H1 (cell line): ENCODE measurements at regions not wholly inside any gene's neighbourhood (a gene's known extent, or its start where the extent isn't known, plus 50 kb on each side); places are given as distances from the start of the nearest gene placed in this dataset.

Source experiments
- CTCF ChIA-PET: fragments of 300-600 bp; sonication (Branson Sonifier 250); formaldehyde crosslinking; loops from one replicate; lab custom pipeline; 2021; ENCODE audit not compliant: partially characterized antibody; lab: Charles Lee
- POLR2A ChIA-PET: fragments of 300-600 bp; sonication (Branson Sonifier 250); formaldehyde crosslinking; loops from one replicate; lab custom pipeline; 2021; ENCODE audit warnings: inconsistent platforms; ENCODE audit not compliant: partially characterized antibody; lab: Charles Lee
- DNase-seq, 2 experiments: peaks; one replicate each; pipeline versions ENCODE4 v3.0.0 to v3.0.0-alpha.2; 2010 to 2022; ENCODE audit warnings: low spot score in 2 of 2, low read depth in 1 of 2, mixed read lengths in 1 of 2
- FAIRE-seq: peaks from 2 replicates; lab custom pipeline; 2011; peaks lifted over from hg19 to GRCh38; lab: Jason Lieb, UNC
- H2AFZ ChIP-seq: 2 replicates; pipeline ENCODE4 v1.8.1; 2012; ENCODE audit warnings: low read length, inconsistent platforms
- H2AK5ac ChIP-seq: 2 replicates; pipeline ENCODE4 v1.6.1; 2013; ENCODE audit warnings: low read depth, low read length
- H2BK120ac ChIP-seq: replicated peaks from 2 replicates; pipeline ENCODE3; 2013; ENCODE audit warnings: low read depth, low read length, inconsistent platforms
- H2BK12ac ChIP-seq: 2 replicates; pipeline ENCODE4 v1.6.1; 2013; ENCODE audit warnings: low read depth, low read length
- H2BK15ac ChIP-seq: 2 replicates; pipeline ENCODE4 v1.6.1; 2013; ENCODE audit warnings: low read length
- H2BK20ac ChIP-seq: 2 replicates; pipeline ENCODE4 v1.6.1; 2013; ENCODE audit warnings: low read length
- H2BK5ac ChIP-seq: 2 replicates; pipeline ENCODE4 v1.6.1; 2013; ENCODE audit warnings: low read depth, low read length
- H3K14ac ChIP-seq: 2 replicates; pipeline ENCODE4 v1.6.1; 2013; ENCODE audit warnings: inconsistent platforms; ENCODE audit not compliant: insufficient read length
- H3K18ac ChIP-seq: 2 replicates; pipeline ENCODE4 v1.6.1; 2013; ENCODE audit warnings: low read length; ENCODE audit errors: extremely low read depth
- H3K23ac ChIP-seq: 2 replicates; pipeline ENCODE4 v1.6.1; 2013; ENCODE audit warnings: inconsistent platforms; ENCODE audit not compliant: insufficient read length
- H3K23me2 ChIP-seq: 2 replicates; pipeline ENCODE4 v1.6.1; 2013; ENCODE audit warnings: low read depth, low read length
- H3K27ac ChIP-seq: 2 replicates; pipeline ENCODE4 v1.6.1; 2011; ENCODE audit warnings: low read depth, low read length, inconsistent platforms
- H3K27me3 ChIP-seq, 4 experiments: replicated peaks in 1 of 4; 1 replicate in 1 of 4; 2 replicates in 3 of 4; pipeline versions ENCODE4 v1.6.1 to v1.8.1; 2011 to 2013; ENCODE audit warnings: low read length in 3 of 4, mild to moderate bottlenecking in 3 of 4, inconsistent platforms in 2 of 4, mixed read lengths in 2 of 4, moderate library complexity in 1 of 4; ENCODE audit not compliant: control insufficient read depth in 3 of 4, insufficient read depth in 3 of 4; ENCODE audit errors: extremely low read depth in 1 of 4
- H3K36me3 ChIP-seq, 4 experiments: 2 replicates each; pipeline versions ENCODE4 v1.6.1 to v1.8.1; 2011 to 2013; ENCODE audit warnings: mild to moderate bottlenecking in 4 of 4, low read length in 3 of 4, moderate library complexity in 2 of 4, control low read depth in 1 of 4, inconsistent platforms in 1 of 4; ENCODE audit not compliant: insufficient read depth in 4 of 4, control insufficient read depth in 2 of 4
- H3K4ac ChIP-seq: replicated peaks from 2 replicates; pipeline ENCODE3; 2013; ENCODE audit warnings: low read length, low read depth, mixed read lengths, inconsistent platforms; ENCODE audit not compliant: insufficient read length
- H3K4me1 ChIP-seq, 4 experiments: replicated peaks in 1 of 4; 1 replicate in 1 of 4; 2 replicates in 3 of 4; pipeline versions ENCODE4 v1.6.1 to v1.8.1; 2011 to 2013; ENCODE audit warnings: low read length in 3 of 4, inconsistent platforms in 2 of 4, mixed read lengths in 1 of 4; ENCODE audit not compliant: insufficient read depth in 4 of 4, control insufficient read depth in 3 of 4
- H3K4me2 ChIP-seq, 2 experiments: 2 replicates each; pipeline versions ENCODE4 v1.6.1 to v1.8.1; 2011 to 2013; ENCODE audit warnings: low read depth in 2 of 2, low read length in 2 of 2, control low read depth in 1 of 2, inconsistent platforms in 1 of 2, mild to moderate bottlenecking in 1 of 2; ENCODE audit not compliant: insufficient read depth in 1 of 2
- H3K4me3 ChIP-seq, 4 experiments: fragments of 200-600, 300-600 bp in 1 of 4; sonication (generic), shearing (Covaris generic), sonication (Bioruptor Twin) in 1 of 4; 2 replicates each; pipeline versions ENCODE4 v1.5.1 to v1.8.1; 2011 to 2016; ENCODE audit warnings: low read length in 4 of 4, low read depth in 3 of 4, control low read depth in 2 of 4, inconsistent platforms in 2 of 4, mild to moderate bottlenecking in 2 of 4, mixed read lengths in 1 of 4, moderate library complexity in 1 of 4; ENCODE audit not compliant: insufficient read depth in 2 of 4; ENCODE audit errors: extremely low read depth in 1 of 4
- H3K56ac ChIP-seq: replicated peaks from 2 replicates; pipeline ENCODE3; 2013; ENCODE audit warnings: low read depth, mild to moderate bottlenecking, mixed read lengths, low read length, inconsistent platforms; ENCODE audit not compliant: insufficient read length
- H3K79me1 ChIP-seq: 2 replicates; pipeline ENCODE4 v1.6.1; 2013; ENCODE audit warnings: low read depth, low read length, control low read depth
- H3K79me2 ChIP-seq, 2 experiments: 2 replicates each; pipeline versions ENCODE4 v1.6.1 to v1.8.1; 2012 to 2013; ENCODE audit warnings: low read length in 2 of 2, mild to moderate bottlenecking in 2 of 2, inconsistent platforms in 1 of 2; ENCODE audit not compliant: insufficient read depth in 2 of 2, control insufficient read depth in 1 of 2
- H3K9ac ChIP-seq, 4 experiments: replicated peaks in 1 of 4; 1 replicate in 1 of 4; 2 replicates in 3 of 4; pipeline versions ENCODE4 v1.6.1 to v1.8.1; 2011 to 2013; ENCODE audit warnings: low read depth in 3 of 4, low read length in 3 of 4, control low read depth in 2 of 4, mild to moderate bottlenecking in 2 of 4, moderate library complexity in 2 of 4, inconsistent platforms in 1 of 4; ENCODE audit errors: extremely low read depth in 1 of 4
- H3K9me3 ChIP-seq, 2 experiments: 2 replicates each; pipeline versions ENCODE4 v1.6.1 to v1.8.1; 2012 to 2013; ENCODE audit warnings: mild to moderate bottlenecking in 2 of 2, moderate library complexity in 2 of 2, control low read depth in 1 of 2, inconsistent platforms in 1 of 2, low read depth in 1 of 2, low read length in 1 of 2, mixed read lengths in 1 of 2; ENCODE audit not compliant: insufficient read depth in 2 of 2
- H4K20me1 ChIP-seq, 2 experiments: replicated peaks in 1 of 2; 2 replicates each; pipeline versions ENCODE3 to v1.8.1; 2011 to 2013; ENCODE audit warnings: inconsistent platforms in 2 of 2, low read length in 2 of 2, mild to moderate bottlenecking in 1 of 2; ENCODE audit not compliant: insufficient read depth in 2 of 2, control insufficient read depth in 1 of 2
- H4K5ac ChIP-seq: 2 replicates; pipeline ENCODE4 v1.6.1; 2013; ENCODE audit warnings: low read length, low read depth, mixed read lengths, inconsistent platforms; ENCODE audit not compliant: insufficient read length
- H4K8ac ChIP-seq: 2 replicates; pipeline ENCODE4 v1.8.0; 2013; ENCODE audit warnings: mild to moderate bottlenecking, moderate library complexity, low read length, inconsistent platforms; ENCODE audit not compliant: insufficient read depth; ENCODE audit errors: extremely low read depth
- H4K91ac ChIP-seq: replicated peaks from 2 replicates; pipeline ENCODE3; 2013; ENCODE audit warnings: low read length, mixed read lengths, inconsistent platforms; ENCODE audit not compliant: insufficient read length
- BCL11A ChIP-seq, 2 experiments: IDR thresholded peaks; one replicate each; pipeline ENCODE4 v1.6.1; 2011; ENCODE audit warnings: low read depth in 2 of 2, low read length in 2 of 2, mild to moderate bottlenecking in 2 of 2
- HDAC2 ChIP-seq, 2 experiments: fragments of 300-600 bp in 1 of 2; sonication (generic) in 1 of 2; IDR thresholded peaks; 2 replicates each; pipeline ENCODE4 v1.6.1; 2011 to 2012; ENCODE audit warnings: low read depth in 2 of 2, low read length in 2 of 2, mild to moderate bottlenecking in 2 of 2, moderate library complexity in 2 of 2, borderline replicate concordance in 1 of 2, inconsistent platforms in 1 of 2
- KDM5A ChIP-seq: fragments of 200-600 bp; IDR thresholded peaks from 2 replicates; pipeline ENCODE4 v1.7.1; 2012; ENCODE audit warnings: mild to moderate bottlenecking, low read length, inconsistent platforms, mixed read lengths
- NRF1 ChIP-seq: IDR thresholded peaks from 2 replicates; pipeline ENCODE4 v1.6.1; 2011; ENCODE audit warnings: mild to moderate bottlenecking, low read depth, low read length, improper control_type of control experiment
- POLR2A ChIP-seq, 2 experiments: IDR thresholded peaks; 1 replicate in 1 of 2; 2 replicates in 1 of 2; pipeline ENCODE4 v1.6.1; 2011; ENCODE audit warnings: low read depth in 2 of 2, low read length in 2 of 2, mild to moderate bottlenecking in 2 of 2; ENCODE audit errors: control extremely low read depth in 1 of 2
- SP1 ChIP-seq: IDR thresholded peaks from 2 replicates; pipeline ENCODE4 v1.6.1; 2011; ENCODE audit warnings: low read depth, low read length
- WGBS, 2 experiments: shearing (Covaris generic) in 1 of 2; methylation state at CpG; one replicate each; pipeline versions ENCODE4 v1.1.6 to v1.1.7; 2013 to 2015; ENCODE audit warnings: low lambda C conversion rate in 2 of 2, mixed read lengths in 2 of 2, inconsistent platforms in 1 of 2, low coverage in 1 of 2, missing lambda C conversion rate in 1 of 2; ENCODE audit not compliant: insufficient replicate concordance in 2 of 2, insufficient coverage in 1 of 2, insufficient read length in 1 of 2; ENCODE audit errors: extremely low coverage in 1 of 2, missing lambda C conversion rate in 1 of 2; 5-methylcytosine and 5-hydroxymethylcytosine counted together

- no peak overlapping the region for H2BK120ac ChIP-seq
- no peak overlapping the region for H3K14ac ChIP-seq
- H3K4me1 ChIP-seq: no peaks in the 10 kb centered on the region; a peak in 1 of 7 replicates
- H2BK20ac ChIP-seq: no peak overlapping the region
- H4K5ac ChIP-seq: no peak overlapping the region
- H4K20me1 ChIP-seq: no peaks in the 10 kb centered on the region
- FAIRE-seq (no peak), DNase-seq (no peak)
- no peak overlapping the region for H3K27ac ChIP-seq
- H3K23ac ChIP-seq: no peak overlapping the region
- H3K79me2 ChIP-seq: no peaks in the 10 kb centered on the region
- no peak overlapping the region for H3K9ac ChIP-seq
- H2BK15ac ChIP-seq: no peak overlapping the region
- H3K9me3 ChIP-seq: peaks cover 0 to 3% of the 10 kb centered on the region in 2 experiments; a peak in 1 of 4 replicates
- no peak overlapping the region for H2AK5ac ChIP-seq
- no peaks in the 10 kb centered on the region for H3K23me2 ChIP-seq
- H3K4me2 ChIP-seq: no peak overlapping the region
- no peak overlapping the region for H2BK12ac ChIP-seq
- H3K27me3 ChIP-seq: no peaks in the 10 kb centered on the region
- H4K8ac ChIP-seq: no peak overlapping the region
- no peaks in the 10 kb centered on the region for H3K36me3 ChIP-seq
- H4K91ac ChIP-seq: no peak overlapping the region
- H3K79me1 ChIP-seq: no peaks in the 10 kb centered on the region
- no peak overlapping the region for H2AFZ ChIP-seq
- CTCF ChIA-PET: no interaction called here
- no peak overlapping the region for H3K18ac ChIP-seq
- POLR2A ChIA-PET: no interaction called here
- no peak overlapping the region for H3K56ac ChIP-seq
- no peak overlapping the region for H3K4ac ChIP-seq
- TF ChIP-seq HDAC2 (IDR thresholded peaks at IDR 0.05; ENCODE audit: borderline replicate concordance in 1 of 2, low read depth in 2 of 2, low read length in 2 of 2) (no peak), POLR2A (IDR thresholded peaks at IDR 0.05; ENCODE audit: control extremely low read depth in 1 of 2, low read depth in 2 of 2, low read length in 2 of 2) (no peak), KDM5A (no peak), SP1 (no peak), NRF1 (no peak), BCL11A (IDR thresholded peaks at IDR 0.05; ENCODE audit: low read depth in 2 of 2, low read length in 2 of 2) (no peak)
- H3K4me3 ChIP-seq: no peak overlapping the region
- no peak overlapping the region for H2BK5ac ChIP-seq
- WGBS, 2 experiments: 100% methylated on average over 2 of the region's 2 CpGs; no CpG with 5 or more reads in 1 of the 2 experiments
Observed at GRCh38 chr10:90407851-90408250, 450.0 kb downstream of the HTR7 start.
